HEK293 (cell line): ENCODE measurements at regions not wholly inside any gene's neighbourhood (a gene's known extent, or its start where the extent isn't known, plus 50 kb on each side); places are given as distances from the start of the nearest gene placed in this dataset.

Experiments
- CTCF ChIA-PET: fragments of 350-600 bp; formaldehyde crosslinking; extraction: SDS; loops from one replicate; lab custom pipeline; 2021; ENCODE audit warnings: antibody characterized with exemption; lab: Yijun Ruan, JAX
- POLR2A ChIA-PET: fragments of 300-600 bp; formaldehyde crosslinking; extraction: SDS; loops from one replicate; lab custom pipeline; 2020; ENCODE audit warnings: antibody characterized with exemption, inconsistent platforms; lab: Yijun Ruan, JAX
- H3K27ac ChIP-seq: fragments of 200-500 bp; sonication (Bioruptor generic); 2 replicates; pipeline ENCODE4 v1.5.1; 2014; ENCODE audit warnings: low read depth, low read length, control low read depth, inconsistent platforms; ENCODE audit errors: extremely low read depth
- H3K36me3 ChIP-seq, 2 experiments: fragments of 200-500 bp in 1 of 2; sonication (Bioruptor generic) in 1 of 2; 1 replicate in 1 of 2; 2 replicates in 1 of 2; pipeline ENCODE4 v1.5.1; 2014 to 2017; ENCODE audit warnings: inconsistent platforms in 2 of 2, low read length in 2 of 2; ENCODE audit not compliant: control insufficient read depth in 2 of 2, insufficient read depth in 1 of 2
- H3K4me1 ChIP-seq: fragments of 200-500 bp; sonication (Bioruptor generic); 2 replicates; pipeline ENCODE4 v1.5.1; 2014; ENCODE audit warnings: mild to moderate bottlenecking, low read length, inconsistent platforms; ENCODE audit not compliant: control insufficient read depth, insufficient read depth
- H3K4me3 ChIP-seq: 2 replicates; pipeline ENCODE4 v1.5.1; 2011; ENCODE audit warnings: low read depth, mild to moderate bottlenecking, control low read depth, low read length, moderate library complexity
- H3K9me3 ChIP-seq: fragments of 200-500 bp; sonication (Bioruptor generic); 2 replicates; pipeline ENCODE4 v1.5.1; 2014; ENCODE audit warnings: low read depth, low read length, inconsistent platforms; ENCODE audit not compliant: control insufficient read depth, insufficient read depth
- GLI2 ChIP-seq: fragments of 450-650 bp; formaldehyde crosslinking; IDR thresholded peaks from 2 replicates; pipeline ENCODE4; 2017; ENCODE audit warnings: missing biosample characterization, missing genetic modification characterization, low read depth, borderline replicate concordance
- RBAK ChIP-seq: fragments of 450-650 bp; formaldehyde crosslinking; IDR thresholded peaks from 2 replicates; pipeline ENCODE4 v1.5.1; 2016; ENCODE audit warnings: missing biosample characterization, missing genetic modification characterization
- YY1 ChIP-seq: fragments of 450-650 bp; formaldehyde crosslinking; IDR thresholded peaks from 2 replicates; pipeline ENCODE4 v1.5.1; 2018; ENCODE audit warnings: missing biosample characterization, missing genetic modification characterization
- ZBTB7A ChIP-seq: fragments of 450-650 bp; formaldehyde crosslinking; IDR thresholded peaks from 2 replicates; pipeline ENCODE4 v1.5.1; 2016; ENCODE audit warnings: low read depth, missing biosample characterization, missing genetic modification characterization
- ZNF148 ChIP-seq: fragments of 450-650 bp; formaldehyde crosslinking; IDR thresholded peaks from 2 replicates; pipeline ENCODE4 v1.5.0; 2017; ENCODE audit warnings: missing biosample characterization, missing genetic modification characterization, borderline replicate concordance
- ZNF19 ChIP-seq: fragments of 450-650 bp; formaldehyde crosslinking; IDR thresholded peaks from 2 replicates; pipeline ENCODE4; 2016; ENCODE audit warnings: missing biosample characterization, missing genetic modification characterization, low read depth
- ZNF548 ChIP-seq: fragments of 450-650 bp; formaldehyde crosslinking; IDR thresholded peaks from 2 replicates; pipeline ENCODE4 v1.5.1; 2016; ENCODE audit warnings: missing biosample characterization, missing genetic modification characterization
- ZNF560 ChIP-seq: fragments of 450-650 bp; formaldehyde crosslinking; IDR thresholded peaks from 2 replicates; pipeline ENCODE4 v1.5.1; 2017; ENCODE audit warnings: missing biosample characterization, missing genetic modification characterization, borderline replicate concordance
- ZNF596 ChIP-seq: fragments of 450-650 bp; IDR thresholded peaks from 2 replicates; pipeline ENCODE4 v1.5.0; 2018; ENCODE audit warnings: missing biosample characterization, mild to moderate bottlenecking, missing genetic modification characterization, moderate library complexity
- ZNF677 ChIP-seq: fragments of 450-650 bp; IDR thresholded peaks from 2 replicates; pipeline ENCODE4 v1.5.0; 2018; ENCODE audit warnings: missing biosample characterization, mild to moderate bottlenecking, missing genetic modification characterization, moderate library complexity
- ZNF777 ChIP-seq: fragments of 450-650 bp; formaldehyde crosslinking; IDR thresholded peaks from 2 replicates; pipeline ENCODE4 v1.5.1; 2017; ENCODE audit warnings: missing biosample characterization, missing genetic modification characterization, borderline replicate concordance
- ZSCAN16 ChIP-seq: fragments of 450-650 bp; formaldehyde crosslinking; IDR thresholded peaks from 2 replicates; pipeline ENCODE4 v1.5.1; 2016; ENCODE audit warnings: missing biosample characterization, missing genetic modification characterization
- TF ChIP-seq, protein P1 (sequence below): fragments of 450-650 bp; formaldehyde crosslinking; IDR thresholded peaks from 2 replicates; pipeline ENCODE4 v1.5.1; 2016; ENCODE audit warnings: missing biosample characterization, missing genetic modification characterization
- TF ChIP-seq, protein P2 (sequence below): fragments of 450-650 bp; formaldehyde crosslinking; IDR thresholded peaks from 2 replicates; pipeline ENCODE4; 2016; ENCODE audit warnings: missing biosample characterization, missing genetic modification characterization
- TF ChIP-seq, protein P3 (sequence below): fragments of 450-650 bp; formaldehyde crosslinking; IDR thresholded peaks from 2 replicates; pipeline ENCODE4 v1.5.1; 2017; ENCODE audit warnings: missing biosample characterization, mild to moderate bottlenecking, missing genetic modification characterization, moderate library complexity

GRCh38 chr7:41121228-41121627 is 581.7 kb downstream of the INHBA start:
- no peaks in the 10 kb centered on the region for H3K36me3 ChIP-seq
- no peaks in the 10 kb centered on the region for H3K9me3 ChIP-seq
- no peaks in the 10 kb centered on the region for H3K4me1 ChIP-seq
- H3K4me3 ChIP-seq: no peak overlapping the region
- POLR2A ChIA-PET: no interaction called here
- CTCF ChIA-PET: interaction anchor here (1.1 kb wide), 1 partner anchor 576 kb away, joined by 4 read pairs; no protein-coding TSS in a partner anchor
- TF ChIP-seq ZNF148 (tag by site-specific recombination) (no peak), ZNF596 (tag by site-specific recombination) (no peak), ZNF19 (tag by site-specific recombination) (no peak), RBAK (tag by site-specific recombination) (no peak), GLI2 (tag by site-specific recombination) (no peak), ZSCAN16 (no peak), ZNF677 (tag by site-specific recombination) (no peak)
- H3K27ac ChIP-seq: no peak overlapping the region

- H3K36me3 ChIP-seq: no peaks in the 10 kb centered on the region
- ChIA-PET CTCF (interaction anchor here (0.7 kb wide), 1 partner anchor 8 kb away, joined by 3 read pairs; no protein-coding TSS in a partner anchor), POLR2A (no interaction called here)
- H3K27ac ChIP-seq: no peak overlapping the region
- H3K4me1 ChIP-seq: peaks cover 7% of the 10 kb centered on the region
- no peaks in the 10 kb centered on the region for H3K9me3 ChIP-seq
- TF ChIP-seq ZNF560 (tag by site-specific recombination) (no peak), ZNF777 (tag by site-specific recombination) (no peak), ZNF548 (no peak), YY1 (tag by site-specific recombination) (no peak), ZBTB7A (tag by site-specific recombination) (no peak)
- TF ChIP-seq, protein P1, sequence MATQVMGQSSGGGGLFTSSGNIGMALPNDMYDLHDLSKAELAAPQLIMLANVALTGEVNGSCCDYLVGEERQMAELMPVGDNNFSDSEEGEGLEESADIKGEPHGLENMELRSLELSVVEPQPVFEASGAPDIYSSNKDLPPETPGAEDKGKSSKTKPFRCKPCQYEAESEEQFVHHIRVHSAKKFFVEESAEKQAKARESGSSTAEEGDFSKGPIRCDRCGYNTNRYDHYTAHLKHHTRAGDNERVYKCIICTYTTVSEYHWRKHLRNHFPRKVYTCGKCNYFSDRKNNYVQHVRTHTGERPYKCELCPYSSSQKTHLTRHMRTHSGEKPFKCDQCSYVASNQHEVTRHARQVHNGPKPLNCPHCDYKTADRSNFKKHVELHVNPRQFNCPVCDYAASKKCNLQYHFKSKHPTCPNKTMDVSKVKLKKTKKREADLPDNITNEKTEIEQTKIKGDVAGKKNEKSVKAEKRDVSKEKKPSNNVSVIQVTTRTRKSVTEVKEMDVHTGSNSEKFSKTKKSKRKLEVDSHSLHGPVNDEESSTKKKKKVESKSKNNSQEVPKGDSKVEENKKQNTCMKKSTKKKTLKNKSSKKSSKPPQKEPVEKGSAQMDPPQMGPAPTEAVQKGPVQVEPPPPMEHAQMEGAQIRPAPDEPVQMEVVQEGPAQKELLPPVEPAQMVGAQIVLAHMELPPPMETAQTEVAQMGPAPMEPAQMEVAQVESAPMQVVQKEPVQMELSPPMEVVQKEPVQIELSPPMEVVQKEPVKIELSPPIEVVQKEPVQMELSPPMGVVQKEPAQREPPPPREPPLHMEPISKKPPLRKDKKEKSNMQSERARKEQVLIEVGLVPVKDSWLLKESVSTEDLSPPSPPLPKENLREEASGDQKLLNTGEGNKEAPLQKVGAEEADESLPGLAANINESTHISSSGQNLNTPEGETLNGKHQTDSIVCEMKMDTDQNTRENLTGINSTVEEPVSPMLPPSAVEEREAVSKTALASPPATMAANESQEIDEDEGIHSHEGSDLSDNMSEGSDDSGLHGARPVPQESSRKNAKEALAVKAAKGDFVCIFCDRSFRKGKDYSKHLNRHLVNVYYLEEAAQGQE: no peak
- TF ChIP-seq, protein P2, sequence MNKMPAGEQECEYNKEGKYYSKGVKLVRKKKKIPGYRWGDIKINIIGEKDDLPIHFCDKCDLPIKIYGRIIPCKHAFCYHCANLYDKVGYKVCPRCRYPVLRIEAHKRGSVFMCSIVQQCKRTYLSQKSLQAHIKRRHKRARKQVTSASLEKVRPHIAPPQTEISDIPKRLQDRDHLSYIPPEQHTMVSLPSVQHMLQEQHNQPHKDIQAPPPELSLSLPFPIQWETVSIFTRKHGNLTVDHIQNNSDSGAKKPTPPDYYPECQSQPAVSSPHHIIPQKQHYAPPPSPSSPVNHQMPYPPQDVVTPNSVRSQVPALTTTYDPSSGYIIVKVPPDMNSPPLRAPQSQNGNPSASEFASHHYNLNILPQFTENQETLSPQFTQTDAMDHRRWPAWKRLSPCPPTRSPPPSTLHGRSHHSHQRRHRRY (tag by site-specific recombination): no peak
- TF ChIP-seq, protein P3, sequence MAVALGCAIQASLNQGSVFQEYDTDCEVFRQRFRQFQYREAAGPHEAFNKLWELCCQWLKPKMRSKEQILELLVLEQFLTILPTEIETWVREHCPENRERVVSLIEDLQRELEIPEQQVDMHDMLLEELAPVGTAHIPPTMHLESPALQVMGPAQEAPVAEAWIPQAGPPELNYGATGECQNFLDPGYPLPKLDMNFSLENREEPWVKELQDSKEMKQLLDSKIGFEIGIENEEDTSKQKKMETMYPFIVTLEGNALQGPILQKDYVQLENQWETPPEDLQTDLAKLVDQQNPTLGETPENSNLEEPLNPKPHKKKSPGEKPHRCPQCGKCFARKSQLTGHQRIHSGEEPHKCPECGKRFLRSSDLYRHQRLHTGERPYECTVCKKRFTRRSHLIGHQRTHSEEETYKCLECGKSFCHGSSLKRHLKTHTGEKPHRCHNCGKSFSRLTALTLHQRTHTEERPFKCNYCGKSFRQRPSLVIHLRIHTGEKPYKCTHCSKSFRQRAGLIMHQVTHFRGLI (tag by site-specific recombination): no peak
- no peak overlapping the region for H3K4me3 ChIP-seq
Measured at GRCh38 chr7:41118486-41118885, 584.4 kb downstream of the INHBA start.
